Sigmoid colon (tissue), 6 donors: ENCODE measurements at regions not wholly inside any gene's neighbourhood (a gene's known extent, or its start where the extent isn't known, plus 50 kb on each side); places are given as distances from the start of the nearest gene placed in this dataset.

ENCODE experiments used
- DNase-seq: peaks from one replicate; pipeline ENCODE4 v3.0.0-alpha.2; 2019
- H3K27ac ChIP-seq, 4 donors: fragments of 200-600 bp; sonication (generic); one replicate each; pipeline ENCODE4 v1.5.1; 2016 to 2019; ENCODE audit warnings: mild to moderate bottlenecking in 1 of 4
- H3K27me3 ChIP-seq, 3 donors: fragments of 200-600 bp; sonication (generic); one replicate each; pipeline ENCODE4 v1.5.1; 2019; ENCODE audit warnings: mild to moderate bottlenecking in 1 of 3
- H3K36me3 ChIP-seq, 4 donors: fragments of 200-600 bp; sonication (generic); one replicate each; pipeline ENCODE4 v1.5.1; 2016 to 2019
- H3K4me1 ChIP-seq, 4 donors: fragments of 200-600 bp; sonication (generic); one replicate each; pipeline ENCODE4 v1.5.1; 2017 to 2019
- H3K4me3 ChIP-seq, 4 donors: fragments of 200-600 bp; sonication (generic); one replicate each; pipeline ENCODE4 v1.5.1; 2017 to 2019; ENCODE audit warnings: mild to moderate bottlenecking in 2 of 4, moderate library complexity in 1 of 4
- H3K9me3 ChIP-seq, 4 donors: fragments of 200-600 bp in 3 of 4; sonication (generic) in 3 of 4; one replicate each; pipeline versions ENCODE4 v1.5.1 to v1.6.1; 2013 to 2019
- CTCF ChIP-seq, 4 experiments: fragments of 450-650 bp in 3 of 4; fragments of 200-600 bp in 1 of 4; IDR thresholded peaks; one replicate each; pipeline ENCODE4 v1.5.1; 2016 to 2019; ENCODE audit warnings: antibody characterized with exemption in 4 of 4, mild to moderate bottlenecking in 3 of 4, moderate library complexity in 2 of 4
- EP300 ChIP-seq, 4 donors: sonication (generic); formaldehyde crosslinking; IDR thresholded peaks; one replicate each; pipeline ENCODE4 v1.6.1; 2017; ENCODE audit warnings: antibody characterized with exemption in 4 of 4
- POLR2A ChIP-seq, 2 donors: fragments of 450-650 bp; IDR thresholded peaks; one replicate each; pipeline ENCODE4 v1.6.1; 2016; ENCODE audit warnings: antibody characterized with exemption in 2 of 2, mild to moderate bottlenecking in 2 of 2, moderate library complexity in 2 of 2
- POLR2AphosphoS5 ChIP-seq, 4 donors: sonication (generic); formaldehyde crosslinking; IDR thresholded peaks; one replicate each; pipeline ENCODE4 v1.6.1; 2017; ENCODE audit warnings: antibody characterized with exemption in 4 of 4
- WGBS, 2 donors: extraction: QIAGEN DNeasy Blood & Tissue Kit; methylation state at CpG; one replicate each; pipeline ENCODE4 v1.1.7; 2013; 5-methylcytosine and 5-hydroxymethylcytosine counted together
- intact Hi-C: fragments of 100-400 bp; cut with DNase I; formaldehyde crosslinking; loops from one replicate; pipeline ENCODE4 v1.15.1; 2023
- donor health status: healthy with polysubstance abuse.
- donor health status: healthy.

GRCh38 chr9:86721843-86722705, 225.2 kb downstream of the GAS1 start:
- TF ChIP-seq CTCF (IDR thresholded peaks at IDR 0.05) (no peak), EP300 (IDR thresholded peaks at IDR 0.05) (no peak), POLR2A (IDR thresholded peaks at IDR 0.05) (no peak), POLR2AphosphoS5 (IDR thresholded peaks at IDR 0.05) (peak in 1 of 4 donors; percentile 9)
- 26 to 53% methylated on average over 5 of the region's 5 CpGs for WGBS, 2 donors
- Histone ChIP-seq H3K9me3 (no peaks in the 10 kb centered on the region), H3K36me3 (no peaks in the 10 kb centered on the region), H3K27ac (peak overlapping the region; percentile 55 to 79 (median 66)), H3K4me3 (no peak overlapping the region), H3K4me1 (peaks cover 0 to 22% (median 16%) of the 10 kb centered on the region in 4 donors), H3K27me3 (no peaks in the 10 kb centered on the region)
- peak; percentile 87 for DNase-seq
- intact Hi-C loops: no loop called here

- TF ChIP-seq EP300 (IDR thresholded peaks at IDR 0.05): no peak
- TF ChIP-seq CTCF (IDR thresholded peaks at IDR 0.05): no peak
- TF ChIP-seq POLR2A (IDR thresholded peaks at IDR 0.05): no peak
- TF ChIP-seq POLR2AphosphoS5 (IDR thresholded peaks at IDR 0.05): peak in 3 of 4 donors; percentile 17 to 40 (median 31)
- 20 to 31% methylated on average over 5 of the region's 5 CpGs for WGBS, 2 donors
- peak overlapping the region; percentile 55 to 79 (median 66) for H3K27ac ChIP-seq
- no peaks in the 10 kb centered on the region for H3K9me3 ChIP-seq
- H3K4me3 ChIP-seq: no peak overlapping the region
- no peaks in the 10 kb centered on the region for H3K27me3 ChIP-seq
- no peaks in the 10 kb centered on the region for H3K36me3 ChIP-seq
- peaks cover 0 to 22% (median 16%) of the 10 kb centered on the region in 4 donors for H3K4me1 ChIP-seq
- intact Hi-C loops: no loop called here
- no peak for DNase-seq
These were observed 226.0 kb downstream of the GAS1 start for GRCh38 chr9:86721226-86721781.

GRCh38 chr9:86720639-86721225, 226.6 kb downstream of the GAS1 start:
- Histone ChIP-seq H3K4me3 (no peak overlapping the region), H3K27ac (peak overlapping the region in 3 of 4 donors; percentile 65 to 79 (median 68)), H3K36me3 (no peaks in the 10 kb centered on the region), H3K4me1 (peaks cover 0 to 22% (median 16%) of the 10 kb centered on the region in 4 donors), H3K9me3 (no peaks in the 10 kb centered on the region), H3K27me3 (no peaks in the 10 kb centered on the region)
- intact Hi-C loops: no loop called here
- WGBS, 2 donors: 88 to 93% methylated on average over 9 of the region's 9 CpGs
- DNase-seq: no peak
- TF ChIP-seq EP300 (IDR thresholded peaks at IDR 0.05) (no peak), POLR2AphosphoS5 (IDR thresholded peaks at IDR 0.05) (no peak), POLR2A (IDR thresholded peaks at IDR 0.05) (no peak), CTCF (IDR thresholded peaks at IDR 0.05) (no peak)

GRCh38 chr9:86718388-86719049, 228.8 kb downstream of the GAS1 start:
- peaks cover 0 to 22% (median 16%) of the 10 kb centered on the region in 4 donors for H3K4me1 ChIP-seq
- H3K9me3 ChIP-seq: no peaks in the 10 kb centered on the region
- H3K27ac ChIP-seq: peak overlapping the region in 2 of 4 donors; percentile 23 to 25
- no peak for DNase-seq
- WGBS, 2 donors: 81 to 83% methylated on average over 11 of the region's 11 CpGs
- intact Hi-C loops: no loop called here
- H3K27me3 ChIP-seq: no peaks in the 10 kb centered on the region
- H3K36me3 ChIP-seq: no peaks in the 10 kb centered on the region
- no peak for TF ChIP-seq POLR2AphosphoS5 (IDR thresholded peaks at IDR 0.05)
- no peak for TF ChIP-seq EP300 (IDR thresholded peaks at IDR 0.05)
- TF ChIP-seq CTCF (IDR thresholded peaks at IDR 0.05): no peak
- TF ChIP-seq POLR2A (IDR thresholded peaks at IDR 0.05): no peak
- H3K4me3 ChIP-seq: no peak overlapping the region
